ENCODE measurements at regions not wholly inside any gene's neighbourhood (a gene's known extent, or its start where the extent isn't known, plus 50 kb on each side); places are given as distances from the start of the nearest gene placed in this dataset.

- Mint-ChIP-seq H3K27me3 (ENCODE audit: unreplicated experiment) (no peaks in the 10 kb centered on the region), H3K27ac (ENCODE audit: unreplicated experiment) (no peak overlapping the region), H3K4me1 (ENCODE audit: unreplicated experiment) (no peaks in the 10 kb centered on the region), H3K9me3 (ENCODE audit: unreplicated experiment) (no peaks in the 10 kb centered on the region), H3K4me3 (ENCODE audit: unreplicated experiment) (no peak overlapping the region), H3K36me3 (ENCODE audit: low read depth, unreplicated experiment) (no peaks in the 10 kb centered on the region)
- no peak for DNase-seq (ENCODE audit: low spot score)
- no peak for TF ChIP-seq CTCF (IDR thresholded peaks at IDR 0.05; ENCODE audit: unreplicated experiment)
These were observed 194.9 kb upstream of the KYNU start for GRCh38 chr2:142682528-142682927.

- no peaks in the 10 kb centered on the region for H3K9me3 Mint-ChIP-seq (ENCODE audit: unreplicated experiment)
- no peaks in the 10 kb centered on the region for H3K36me3 Mint-ChIP-seq (ENCODE audit: low read depth, unreplicated experiment)
- no peak overlapping the region for H3K4me3 Mint-ChIP-seq (ENCODE audit: unreplicated experiment)
- no peak overlapping the region for H3K27ac Mint-ChIP-seq (ENCODE audit: unreplicated experiment)
- no peak for TF ChIP-seq CTCF (IDR thresholded peaks at IDR 0.05; ENCODE audit: unreplicated experiment)
- no peak for DNase-seq (ENCODE audit: low spot score)
- H3K4me1 Mint-ChIP-seq (ENCODE audit: unreplicated experiment): no peaks in the 10 kb centered on the region
- no peaks in the 10 kb centered on the region for H3K27me3 Mint-ChIP-seq (ENCODE audit: unreplicated experiment)
These were observed 195.5 kb upstream of the KYNU start for GRCh38 chr2:142681952-142682351.

DNA sequence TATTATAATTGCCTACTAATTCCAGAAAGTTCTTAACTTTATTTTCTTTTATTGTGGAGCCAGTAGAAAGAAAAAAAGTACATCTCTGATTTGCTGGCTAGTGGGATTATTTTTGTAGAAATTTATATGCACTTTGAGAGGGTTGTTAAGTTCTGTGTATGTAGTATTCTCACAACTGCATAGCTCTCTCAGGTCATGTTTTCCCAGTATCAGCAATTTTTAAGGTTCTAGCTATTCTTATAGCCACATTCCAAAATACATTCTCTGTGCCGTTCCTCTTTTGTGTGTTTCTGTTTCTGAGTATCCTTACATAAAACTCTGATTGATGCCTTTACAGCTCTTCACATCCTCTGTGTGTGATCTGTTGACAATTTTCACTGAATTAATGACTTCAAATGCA, 199.3 kb upstream of the KYNU start:
- DNase-seq (ENCODE audit: low spot score): no peak
- no peak overlapping the region for H3K27ac Mint-ChIP-seq (ENCODE audit: unreplicated experiment)

GRCh38 chr2:142675398-142675797, 202.1 kb upstream of the KYNU start:
- DNase-seq (ENCODE audit: low spot score): no peak
- TF ChIP-seq CTCF (IDR thresholded peaks at IDR 0.05; ENCODE audit: unreplicated experiment): no peak
- H3K27me3 Mint-ChIP-seq (ENCODE audit: unreplicated experiment): no peaks in the 10 kb centered on the region
- H3K4me1 Mint-ChIP-seq (ENCODE audit: unreplicated experiment): no peaks in the 10 kb centered on the region
- H3K4me3 Mint-ChIP-seq (ENCODE audit: unreplicated experiment): no peak overlapping the region
- H3K9me3 Mint-ChIP-seq (ENCODE audit: unreplicated experiment): no peaks in the 10 kb centered on the region
- no peak overlapping the region for H3K27ac Mint-ChIP-seq (ENCODE audit: unreplicated experiment)
- H3K36me3 Mint-ChIP-seq (ENCODE audit: low read depth, unreplicated experiment): no peaks in the 10 kb centered on the region

More for the DNA sequence above, 199.3 kb upstream of the KYNU start:
- TF ChIP-seq CTCF (IDR thresholded peaks at IDR 0.05; ENCODE audit: unreplicated experiment): no peak
- Mint-ChIP-seq H3K9me3 (ENCODE audit: unreplicated experiment) (no peaks in the 10 kb centered on the region), H3K4me1 (ENCODE audit: unreplicated experiment) (no peaks in the 10 kb centered on the region), H3K4me3 (ENCODE audit: unreplicated experiment) (no peak overlapping the region), H3K27me3 (ENCODE audit: unreplicated experiment) (no peaks in the 10 kb centered on the region), H3K36me3 (ENCODE audit: low read depth, unreplicated experiment) (no peaks in the 10 kb centered on the region)

- no peak for DNase-seq (ENCODE audit: low spot score)
- Mint-ChIP-seq H3K4me1 (ENCODE audit: unreplicated experiment) (no peaks in the 10 kb centered on the region), H3K9me3 (ENCODE audit: unreplicated experiment) (no peaks in the 10 kb centered on the region), H3K27ac (ENCODE audit: unreplicated experiment) (no peak overlapping the region), H3K4me3 (ENCODE audit: unreplicated experiment) (no peak overlapping the region), H3K27me3 (ENCODE audit: unreplicated experiment) (no peaks in the 10 kb centered on the region), H3K36me3 (ENCODE audit: low read depth, unreplicated experiment) (no peaks in the 10 kb centered on the region)
- no peak for TF ChIP-seq CTCF (IDR thresholded peaks at IDR 0.05; ENCODE audit: unreplicated experiment)
These were observed 203.6 kb upstream of the KYNU start for GRCh38 chr2:142673836-142674235.

Measured in endothelial cell (in vitro differentiated cells).